ENCODE measurements at regions not wholly inside any gene's neighbourhood (a gene's known extent, or its start where the extent isn't known, plus 50 kb on each side); places are given as distances from the start of the nearest gene placed in this dataset.
"Not testable (repeated sequence)": the region's sequence is repeated elsewhere in the genome, so short reads cannot be mapped to it uniquely, and the experiment has no call there.

- not testable (repeated sequence) for TF ChIP-seq POLR2A (IDR thresholded peaks at IDR 0.05)
- TF ChIP-seq, protein P1, sequence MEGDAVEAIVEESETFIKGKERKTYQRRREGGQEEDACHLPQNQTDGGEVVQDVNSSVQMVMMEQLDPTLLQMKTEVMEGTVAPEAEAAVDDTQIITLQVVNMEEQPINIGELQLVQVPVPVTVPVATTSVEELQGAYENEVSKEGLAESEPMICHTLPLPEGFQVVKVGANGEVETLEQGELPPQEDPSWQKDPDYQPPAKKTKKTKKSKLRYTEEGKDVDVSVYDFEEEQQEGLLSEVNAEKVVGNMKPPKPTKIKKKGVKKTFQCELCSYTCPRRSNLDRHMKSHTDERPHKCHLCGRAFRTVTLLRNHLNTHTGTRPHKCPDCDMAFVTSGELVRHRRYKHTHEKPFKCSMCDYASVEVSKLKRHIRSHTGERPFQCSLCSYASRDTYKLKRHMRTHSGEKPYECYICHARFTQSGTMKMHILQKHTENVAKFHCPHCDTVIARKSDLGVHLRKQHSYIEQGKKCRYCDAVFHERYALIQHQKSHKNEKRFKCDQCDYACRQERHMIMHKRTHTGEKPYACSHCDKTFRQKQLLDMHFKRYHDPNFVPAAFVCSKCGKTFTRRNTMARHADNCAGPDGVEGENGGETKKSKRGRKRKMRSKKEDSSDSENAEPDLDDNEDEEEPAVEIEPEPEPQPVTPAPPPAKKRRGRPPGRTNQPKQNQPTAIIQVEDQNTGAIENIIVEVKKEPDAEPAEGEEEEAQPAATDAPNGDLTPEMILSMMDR (IDR thresholded peaks at IDR 0.05) = not testable (repeated sequence)
Measured at GRCh38 chr1:91207691-91208090, 185.9 kb upstream of the ZNF644 start.
